Inflammatory macrophage (primary cell): ENCODE measurements at regions not wholly inside any gene's neighbourhood (a gene's known extent, or its start where the extent isn't known, plus 50 kb on each side); places are given as distances from the start of the nearest gene placed in this dataset.
"Not testable (repeated sequence)": the region's sequence is repeated elsewhere in the genome, so short reads cannot be mapped to it uniquely, and the experiment has no call there.

ENCODE experiments used
- DNase-seq, 2 donors: peaks; one replicate each; pipeline ENCODE4 v3.0.0-alpha.2; 2020 to 2022

DNA sequence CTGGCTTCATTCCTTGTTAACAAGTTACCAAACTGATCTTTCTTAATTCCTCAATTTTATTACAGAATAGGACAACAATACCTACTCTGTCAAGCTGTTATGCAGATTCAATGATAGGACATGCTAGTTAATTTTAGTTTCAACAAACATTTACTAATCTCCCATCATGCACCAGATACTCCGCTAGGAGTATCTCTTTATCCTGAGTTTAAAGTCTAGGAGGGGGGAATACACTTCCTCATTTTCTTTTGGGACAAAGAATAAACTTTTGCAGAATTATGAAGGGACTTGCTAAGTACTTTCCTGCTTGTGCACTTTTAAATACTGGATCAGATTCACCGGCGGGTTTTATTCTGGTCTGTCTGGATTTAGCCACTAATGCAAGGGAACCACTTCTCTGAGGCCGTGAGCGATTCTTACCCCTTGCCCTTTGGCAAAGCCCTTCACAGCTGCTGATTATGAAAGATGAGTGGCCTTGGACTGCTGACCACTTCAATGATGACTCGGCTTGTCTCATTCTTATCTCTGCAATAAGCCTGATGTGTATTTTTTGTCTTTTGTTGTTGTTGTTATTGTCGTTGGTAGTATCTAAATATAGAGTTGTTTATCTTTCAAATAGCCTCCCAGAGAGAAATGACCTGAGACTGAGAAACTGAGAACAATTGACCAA is 73.9 kb downstream of the RMI1 start:
- DNase-seq: no peak

DNA sequence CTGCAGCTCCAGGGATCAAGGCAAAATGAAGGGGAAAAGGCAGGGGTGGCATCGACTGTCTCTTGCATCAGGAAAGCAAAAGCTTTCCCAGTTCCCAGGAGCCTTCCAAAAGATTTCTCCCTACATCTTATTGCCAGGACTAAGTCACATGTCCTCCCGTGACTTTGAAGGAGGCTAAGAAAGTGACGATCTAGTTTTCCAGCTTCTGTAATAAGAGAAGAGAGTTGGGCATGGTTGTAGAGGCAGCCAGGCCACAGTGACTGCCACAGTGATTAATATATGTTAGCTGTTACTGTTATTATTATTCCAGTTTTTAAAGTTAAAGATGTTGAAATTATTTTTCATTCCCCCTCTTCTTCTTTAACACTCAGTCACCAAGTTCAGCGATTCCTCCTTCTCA is 77.1 kb downstream of the RMI1 start:
- DNase-seq: no peak

DNA sequence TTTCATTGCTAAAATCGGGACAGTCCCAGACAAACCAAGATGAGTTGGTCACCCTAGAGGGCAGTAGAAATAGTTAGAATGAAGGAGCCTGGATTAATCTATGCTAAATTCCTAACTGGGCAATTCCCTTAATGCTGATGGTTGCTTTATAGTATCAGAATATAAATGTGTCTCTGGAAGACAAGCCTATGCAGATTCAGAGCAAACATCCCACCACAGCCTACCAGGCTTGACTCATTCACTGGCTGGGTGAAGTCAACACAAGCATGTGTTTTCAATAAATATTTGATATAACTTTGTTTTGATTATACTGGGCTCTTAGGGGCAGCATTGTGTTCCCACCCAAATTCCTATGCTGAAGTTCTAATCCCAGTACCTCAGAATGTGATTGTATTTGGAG is 79.3 kb downstream of the RMI1 start:
- DNase-seq: no peak

DNA sequence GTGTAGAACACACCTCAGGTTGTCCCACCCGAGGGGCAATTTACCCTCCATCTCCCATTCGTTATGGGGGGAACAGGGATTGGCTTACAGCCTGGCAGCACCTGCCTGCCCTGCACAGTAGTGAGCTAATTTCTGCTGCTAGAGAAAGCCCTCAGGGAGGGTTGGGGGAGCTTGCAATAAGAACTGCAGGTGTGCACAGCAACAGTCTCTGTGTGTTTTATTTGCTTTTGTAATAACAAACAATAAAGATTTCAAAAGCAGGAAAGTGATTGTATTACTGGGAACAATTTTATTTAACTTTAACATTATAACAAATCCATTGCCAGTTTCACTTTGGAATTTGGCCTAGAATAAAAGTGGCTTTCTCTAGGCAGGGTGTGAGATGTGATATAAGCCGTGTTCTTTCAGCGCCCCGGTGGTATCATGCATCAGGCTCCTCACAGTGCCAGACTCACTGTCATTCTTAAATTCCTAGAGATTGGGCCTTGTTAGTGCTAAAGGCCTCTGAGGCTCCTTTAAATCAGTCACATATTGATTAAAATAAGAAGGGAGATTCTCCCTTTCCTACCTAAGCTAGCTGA is 81.1 kb downstream of the RMI1 start:
- DNase-seq: no peak

DNA sequence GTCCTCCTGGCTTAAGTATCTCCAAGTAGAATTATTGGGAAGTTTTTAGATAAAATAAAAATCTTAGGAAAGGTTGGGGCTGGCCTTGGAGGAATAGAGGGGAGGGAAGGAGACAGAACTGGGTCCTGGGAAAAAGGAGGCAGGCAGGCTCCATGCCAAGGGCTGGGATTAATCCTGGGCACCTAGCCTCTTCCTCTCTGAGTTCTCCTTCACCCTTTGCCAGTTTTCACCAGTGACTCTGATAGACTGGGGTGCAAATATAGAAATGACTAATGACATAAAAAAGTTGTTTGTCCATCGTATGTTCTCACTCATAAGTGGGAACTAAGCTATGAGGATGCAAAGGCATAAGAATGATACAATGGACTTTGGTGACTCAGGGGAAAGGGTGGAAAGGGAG is 81.9 kb downstream of the RMI1 start:
- no peak for DNase-seq

DNA sequence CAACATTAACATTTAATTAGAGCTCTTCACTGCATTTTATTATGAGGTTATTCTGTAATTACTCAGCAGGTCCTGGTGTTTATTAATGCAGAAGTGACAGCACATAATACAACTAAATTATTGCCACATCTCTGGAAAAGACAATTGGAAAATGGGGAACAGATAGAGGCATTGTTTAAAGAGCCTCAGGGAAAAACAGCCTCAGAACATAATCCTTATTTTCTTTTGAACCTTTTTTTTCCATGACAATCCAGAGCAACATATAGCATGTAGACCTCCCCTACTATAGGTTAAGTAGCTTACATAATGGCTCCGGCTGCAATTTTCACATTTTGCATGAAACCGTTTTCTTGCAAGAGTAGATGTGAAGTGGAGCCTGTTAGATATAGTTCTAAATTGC is 87.2 kb downstream of the RMI1 start:
- no peak for DNase-seq

DNA sequence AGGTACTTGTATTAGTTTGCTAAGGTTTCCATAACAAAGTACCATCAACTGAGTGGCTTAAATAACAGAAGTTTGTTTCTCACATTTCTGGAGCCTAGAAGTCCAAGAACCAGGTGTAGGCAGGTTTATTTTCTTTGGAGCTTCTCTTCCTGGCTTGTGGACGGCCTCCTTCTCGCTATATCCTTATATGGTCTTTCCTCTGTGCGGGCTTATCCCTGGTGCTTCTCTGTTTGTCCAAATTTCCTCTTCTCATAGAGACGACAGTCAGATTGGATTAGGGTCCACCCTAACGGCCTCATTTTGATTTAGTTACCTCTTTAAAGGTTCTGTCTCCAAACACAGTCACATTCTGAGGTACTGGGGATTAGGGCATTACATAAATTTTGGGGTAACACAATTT is 88.3 kb downstream of the RMI1 start:
- DNase-seq: no peak

DNA sequence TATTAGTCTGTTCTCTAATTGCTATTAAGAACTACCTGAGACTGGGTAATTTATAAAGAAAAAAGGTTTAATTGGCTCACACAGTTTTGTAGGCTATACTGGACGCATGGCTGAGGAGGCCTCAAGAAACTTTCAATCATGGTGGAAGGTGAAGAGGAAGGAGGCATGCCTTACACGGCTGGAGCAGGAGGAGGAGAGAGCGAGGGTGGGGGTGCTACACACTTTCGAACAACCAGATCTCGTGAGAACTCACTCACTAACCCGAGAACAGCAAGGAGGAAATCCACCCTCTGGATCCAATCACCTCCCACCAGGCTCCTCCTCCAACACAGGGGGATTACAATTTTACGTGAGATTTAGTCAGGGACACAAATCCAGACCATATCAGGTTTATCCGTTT is 90.0 kb downstream of the RMI1 start:
- no peak for DNase-seq

DNA sequence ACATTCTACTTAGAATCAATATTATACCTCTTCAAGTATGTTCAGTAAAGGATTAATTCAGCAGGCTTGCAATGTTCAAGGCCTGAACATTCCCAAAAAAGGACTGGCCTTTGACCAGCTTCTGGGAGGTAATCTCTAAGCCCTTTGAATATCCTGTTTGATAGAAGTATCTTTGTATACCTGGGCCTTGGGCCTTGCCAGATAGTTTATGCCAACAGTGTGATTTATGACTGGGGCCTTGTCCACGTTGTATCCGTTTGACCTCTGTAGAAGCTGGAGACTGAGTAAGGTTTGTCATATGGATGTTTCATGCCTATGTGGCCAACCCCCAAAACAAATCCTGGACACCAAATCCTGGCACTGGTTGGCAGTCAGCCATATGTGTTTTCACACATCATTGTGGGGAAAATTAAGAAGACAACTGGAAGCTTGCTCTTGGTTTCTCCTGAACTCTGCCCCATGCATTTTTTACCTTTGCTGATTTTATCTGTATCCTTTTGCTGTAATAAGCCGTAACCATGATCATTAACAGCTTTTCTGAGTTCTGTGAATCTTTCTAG is 92.1 kb downstream of the RMI1 start:
- DNase-seq: no peak

DNA sequence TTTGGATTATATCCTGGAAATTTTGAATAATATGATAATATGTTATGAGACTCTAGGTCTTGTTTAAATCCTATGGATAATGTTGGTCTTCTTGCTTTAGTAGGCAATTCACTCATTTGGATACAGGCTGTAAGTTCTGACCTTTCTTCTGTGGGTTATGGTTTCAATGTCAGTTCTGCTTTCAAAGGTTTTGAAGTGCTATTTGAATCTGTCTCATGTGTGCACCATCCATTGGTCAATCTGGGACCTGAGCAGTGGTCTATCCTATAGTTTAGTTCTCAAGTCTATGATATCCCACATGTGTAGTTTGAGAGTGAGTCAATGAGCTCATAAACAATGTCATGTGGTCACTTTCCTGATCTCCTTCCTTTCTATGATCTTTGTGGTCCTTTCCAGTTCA is 94.4 kb downstream of the RMI1 start:
- no peak for DNase-seq

DNA sequence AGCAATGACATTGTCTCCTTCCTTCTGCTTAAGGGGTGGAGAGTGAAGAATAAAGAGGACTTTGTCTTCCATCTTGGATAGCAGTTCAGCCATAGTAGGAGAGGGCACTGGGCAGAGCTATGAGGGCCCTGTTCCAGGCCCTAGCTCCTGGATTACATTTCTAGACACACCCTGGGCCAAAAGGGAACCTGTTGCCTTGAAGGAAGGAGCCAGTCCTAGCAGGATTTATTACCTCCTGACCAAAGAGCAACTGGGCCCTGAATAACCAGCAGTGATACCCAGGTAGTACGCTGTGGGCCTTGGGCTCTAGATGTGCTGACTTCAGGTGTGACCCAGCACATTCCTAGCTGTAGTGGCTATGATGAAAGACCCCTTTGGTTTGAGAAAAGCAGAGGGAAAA is 95.8 kb downstream of the RMI1 start:
- DNase-seq: no peak

DNA sequence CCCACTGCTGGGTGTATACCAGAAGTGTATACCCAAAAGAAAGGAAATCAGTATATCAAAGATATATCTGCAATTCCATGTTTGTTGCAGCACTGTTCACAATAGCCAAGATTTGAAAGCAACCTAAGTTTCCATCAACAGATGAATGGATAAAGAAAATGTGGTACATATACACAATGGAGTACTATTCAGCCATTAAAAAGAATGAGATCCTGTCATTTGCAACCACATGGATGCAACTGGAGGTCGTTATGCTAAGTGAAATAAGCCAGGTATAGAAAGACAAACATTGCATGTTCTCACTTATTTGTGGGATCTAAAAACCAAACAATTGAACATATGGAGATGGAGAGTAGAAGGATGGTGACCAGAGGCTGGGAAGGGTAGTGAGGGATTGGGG is 97.2 kb downstream of the RMI1 start:
- not testable (repeated sequence) for DNase-seq

DNA sequence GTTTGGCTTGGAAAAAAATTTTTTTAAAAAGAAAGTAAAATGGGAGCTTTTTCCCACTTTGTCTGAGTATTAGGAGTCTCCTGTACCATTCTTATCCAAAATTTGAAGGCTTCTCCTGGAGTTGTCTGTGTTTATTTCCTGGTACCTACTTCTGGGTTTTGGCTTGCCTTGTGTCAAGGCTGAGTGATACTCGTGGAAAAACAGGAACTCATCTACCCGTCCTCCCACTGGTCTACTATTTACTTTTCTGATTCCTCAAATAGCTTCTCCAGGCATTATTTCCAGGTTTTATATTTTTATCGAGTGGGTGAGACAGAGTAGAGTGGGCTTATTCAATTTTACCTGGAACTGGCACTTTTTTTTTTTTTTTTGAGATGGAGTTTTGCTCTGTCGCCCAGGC is 99.4 kb downstream of the RMI1 start:
- peak in 1 of 2 donors; percentile 7 for DNase-seq

DNA sequence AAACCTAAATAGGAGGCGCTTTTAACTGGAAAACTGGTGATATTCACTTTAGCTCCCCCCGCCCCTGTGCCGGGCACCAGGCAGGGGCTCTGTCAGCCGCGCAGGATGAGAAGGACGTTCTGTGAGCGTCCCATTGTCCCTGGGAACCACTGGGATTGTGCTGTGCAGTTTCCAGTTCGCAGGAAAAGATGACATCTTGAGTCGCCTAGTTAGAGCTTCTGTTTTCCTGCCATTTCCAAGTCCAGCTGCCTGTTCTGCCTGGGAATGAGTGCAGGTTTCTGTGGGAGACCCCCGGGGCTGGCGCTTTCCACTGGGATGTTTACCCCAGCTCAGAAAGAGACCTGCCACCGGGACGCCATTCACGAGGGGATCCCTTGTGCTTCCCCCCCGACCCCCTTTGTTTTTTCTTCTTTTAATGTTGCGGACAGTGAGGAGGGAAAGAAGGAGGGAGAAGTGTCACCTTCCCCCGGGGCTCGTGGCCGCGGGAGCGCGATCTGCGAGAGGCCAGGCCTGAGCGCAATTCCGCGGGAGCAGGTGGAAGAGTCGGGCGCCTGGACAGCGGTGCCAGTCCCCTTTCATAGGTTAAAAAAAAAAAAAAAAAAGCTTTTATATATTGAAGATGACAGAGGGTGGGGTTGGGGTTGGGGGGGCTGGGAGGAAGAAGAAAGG is 121.5 kb downstream of the RMI1 start:
- DNase-seq: no peak

DNA sequence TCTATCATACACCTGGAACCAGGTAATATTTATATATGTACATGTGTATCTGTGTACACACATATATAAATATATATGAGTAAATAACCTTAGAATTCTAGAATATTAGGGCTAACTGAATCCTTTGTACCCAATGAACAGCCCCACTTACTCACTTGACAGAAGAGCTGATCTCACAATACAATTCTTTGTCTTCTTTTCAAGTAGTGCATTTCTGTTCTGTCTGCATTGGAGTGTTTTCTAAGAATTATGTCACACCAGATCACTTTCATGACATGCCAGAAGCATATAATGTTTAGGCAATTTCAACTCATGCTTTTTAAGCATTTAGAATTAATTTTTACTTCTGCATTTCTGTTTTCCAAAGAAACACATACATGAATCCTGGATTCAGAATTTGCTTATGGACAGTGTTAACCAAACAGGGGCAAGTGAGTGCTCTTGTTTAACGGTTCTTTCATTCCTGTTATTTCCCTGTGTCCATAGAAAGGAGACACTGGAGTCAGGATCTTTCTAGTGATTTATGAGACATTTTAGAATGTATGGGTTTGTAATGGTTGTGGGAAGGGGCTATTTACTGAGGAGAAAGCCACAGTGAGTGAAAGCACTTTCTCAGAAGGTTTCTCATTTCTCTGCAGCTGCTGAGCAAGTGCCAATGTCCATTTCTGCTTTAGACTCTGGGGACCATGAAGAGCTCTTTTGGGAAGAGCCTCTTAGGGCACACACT is 123.2 kb downstream of the RMI1 start:
- DNase-seq: no peak

DNA sequence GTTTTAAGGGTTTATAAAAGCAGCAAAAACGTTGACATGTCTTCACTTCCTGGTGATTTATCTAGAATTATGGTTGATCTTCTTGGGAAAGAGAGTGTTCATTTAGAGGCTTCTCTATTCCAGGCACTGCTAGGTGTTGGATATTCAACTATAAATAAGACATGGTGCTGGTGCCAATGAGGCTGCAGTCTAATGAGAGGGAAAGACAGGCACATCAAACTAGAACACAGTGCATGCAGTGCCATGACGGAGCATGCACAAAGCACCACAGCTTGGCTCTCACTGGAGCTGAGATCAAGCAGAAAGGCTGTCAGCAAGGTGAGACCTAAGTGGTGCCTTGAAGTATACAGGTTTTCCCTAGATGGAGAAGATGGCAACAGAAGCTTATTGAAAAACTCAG is 126.5 kb downstream of the RMI1 start:
- no peak for DNase-seq

DNA sequence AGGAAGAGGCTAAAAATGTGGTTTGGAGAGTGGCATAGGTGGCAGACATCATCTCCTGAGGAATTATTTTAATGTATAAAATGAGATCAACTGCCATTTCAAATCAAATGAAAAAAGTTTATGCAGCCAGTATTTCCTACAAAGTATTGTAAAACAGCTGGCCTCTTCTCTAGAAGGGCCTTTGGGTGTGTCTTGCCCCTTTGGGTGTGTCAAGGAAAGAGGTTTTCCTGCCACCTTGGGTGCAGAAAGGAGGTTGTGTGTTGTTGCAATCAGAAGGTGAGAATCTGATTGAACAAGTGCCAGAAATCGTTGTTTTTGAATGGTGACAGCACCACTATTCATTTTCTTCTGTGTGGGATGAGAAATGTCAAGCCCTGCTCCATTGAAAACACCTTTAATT is 127.4 kb downstream of the RMI1 start:
- no peak for DNase-seq

DNA sequence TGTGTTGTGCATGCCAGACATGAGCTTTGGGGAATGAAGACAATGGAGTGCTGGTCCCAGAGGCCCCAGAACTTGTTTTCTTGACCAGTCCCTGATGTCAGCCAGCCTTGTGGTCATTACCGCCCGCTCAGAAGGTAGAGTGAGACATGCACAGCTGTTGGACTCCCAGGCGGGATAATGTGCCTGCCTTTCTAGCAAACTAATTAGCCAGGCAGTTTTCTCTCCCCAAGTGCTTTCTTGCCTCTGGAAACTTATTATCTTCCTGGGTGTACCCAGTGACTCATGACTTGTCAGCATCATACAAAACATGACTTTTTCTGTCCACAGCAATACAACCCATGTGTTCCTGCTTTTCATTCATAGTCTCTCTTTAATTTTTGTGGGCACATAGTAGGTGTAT is 131.1 kb downstream of the RMI1 start:
- no peak for DNase-seq

DNA sequence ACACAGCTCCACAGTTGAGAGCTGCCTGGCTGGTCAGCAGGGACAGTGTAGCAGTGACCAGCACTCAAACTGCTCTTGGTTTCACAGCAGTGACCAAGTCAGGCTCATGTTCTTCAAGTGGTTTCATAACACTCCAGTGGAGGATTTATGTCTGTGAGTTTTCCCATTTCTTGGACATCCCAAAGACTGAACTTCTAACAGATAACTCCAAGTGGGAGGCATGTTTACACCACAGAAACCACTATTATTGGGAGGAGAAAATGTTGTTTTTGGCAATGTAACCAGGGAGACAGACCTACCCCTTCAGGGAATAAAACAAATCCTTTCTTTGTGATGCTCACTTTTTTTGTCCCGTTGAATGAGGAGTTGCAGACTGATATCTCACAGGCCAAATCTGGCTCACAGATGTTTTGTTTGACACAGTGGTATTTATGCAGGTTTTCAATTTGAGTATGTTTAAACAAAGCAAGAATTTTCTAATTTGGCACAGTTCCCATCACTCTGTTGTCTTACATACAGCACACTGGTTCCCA is 141.5 kb downstream of the RMI1 start:
- no peak for DNase-seq

DNA sequence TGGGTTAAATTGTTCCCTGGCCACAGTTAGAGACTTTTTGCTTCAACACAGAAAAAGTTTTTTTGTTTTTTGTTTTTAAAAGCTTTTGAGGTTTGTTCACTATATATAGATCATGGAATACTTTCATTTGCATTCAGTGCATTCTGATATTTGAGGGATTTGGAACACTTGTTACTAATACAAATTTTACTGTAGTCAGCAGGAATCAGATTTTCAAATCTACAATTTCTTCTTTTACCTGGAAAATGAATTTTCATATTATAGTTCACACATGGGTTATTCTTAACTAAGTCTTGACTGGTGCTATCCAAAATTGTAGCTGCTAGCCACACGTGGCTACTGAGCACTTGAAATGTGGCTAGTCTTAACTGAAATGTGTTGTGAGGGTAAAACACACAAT is 142.0 kb downstream of the RMI1 start:
- no peak for DNase-seq

DNA sequence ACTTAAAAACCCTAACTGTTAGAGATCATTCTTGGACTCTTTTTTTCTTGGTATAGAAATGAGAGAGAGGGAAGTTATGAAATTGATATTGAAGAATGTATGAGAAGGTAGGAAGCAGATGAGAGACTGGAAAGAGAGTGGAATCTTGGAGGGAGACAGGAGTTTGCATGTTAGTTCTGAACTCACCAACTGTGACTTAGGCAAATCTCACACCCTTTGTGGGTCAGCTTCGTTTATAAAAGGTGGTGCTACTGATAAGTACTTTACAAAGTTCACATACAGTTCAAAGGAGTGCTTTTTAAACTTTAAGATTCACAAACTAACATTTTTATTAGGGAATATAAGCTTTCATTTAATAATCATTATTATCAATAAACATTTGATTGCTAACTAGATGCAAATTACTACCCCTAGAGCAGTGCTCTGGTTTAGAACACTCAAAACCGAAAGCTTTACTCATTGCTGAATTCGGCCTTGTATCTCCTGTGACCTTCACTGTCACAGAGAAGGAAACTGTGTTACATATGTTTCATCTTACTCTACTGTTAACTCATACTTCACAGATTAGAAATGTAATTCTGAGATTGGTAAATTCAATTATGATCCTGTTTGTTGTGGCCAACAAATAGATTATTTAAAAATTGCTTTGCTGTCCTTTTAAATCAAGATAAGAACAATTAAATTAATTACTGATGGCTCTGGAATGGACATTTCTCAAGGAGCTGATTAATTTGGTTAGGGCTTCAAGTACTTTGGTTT is 143.2 kb downstream of the RMI1 start:
- no peak for DNase-seq

DNA sequence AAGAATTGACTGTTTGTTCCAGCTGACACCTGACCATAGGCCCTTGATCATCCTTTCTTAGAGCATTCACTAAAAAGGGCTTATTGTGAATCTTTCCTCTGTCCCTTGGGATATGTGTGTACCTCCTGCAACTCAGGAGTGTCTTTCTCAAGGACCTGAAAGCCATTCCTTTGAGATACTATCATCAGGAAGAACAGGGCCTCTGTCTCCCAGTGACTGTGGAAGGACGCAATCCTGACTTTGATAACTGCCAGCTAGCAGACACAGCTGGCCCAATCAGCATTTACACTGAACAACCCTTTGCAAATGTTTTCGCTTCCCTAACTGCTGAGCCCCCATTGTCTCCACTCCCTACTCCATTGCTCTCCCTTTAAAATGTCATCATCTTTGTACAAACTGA is 144.4 kb downstream of the RMI1 start:
- DNase-seq: no peak
